ENCODE measurements at regions not wholly inside any gene's neighbourhood (a gene's known extent, or its start where the extent isn't known, plus 50 kb on each side); places are given as distances from the start of the nearest gene placed in this dataset.
A peak's percentile ranks its signal among the peaks of the same experiment; 100 is the strongest.
"Not testable (repeated sequence)": the region's sequence is repeated elsewhere in the genome, so short reads cannot be mapped to it uniquely, and the experiment has no call there.

- no peak for DNase-seq (ENCODE audit: low read depth, low spot score)
Measured at GRCh38 chr20:19834783-19835182, 76.7 kb downstream of the RIN2 start.

GRCh38 chr20:19835533-19836222 lies 77.6 kb downstream of the RIN2 start:
- no peak for DNase-seq (ENCODE audit: low read depth, low spot score)

- DNase-seq (ENCODE audit: low read depth, low spot score) = no peak
Measured at GRCh38 chr20:19838468-19838867, 80.4 kb downstream of the RIN2 start.

- no peak for DNase-seq (ENCODE audit: low read depth, low spot score)
Measured at GRCh38 chr20:19839053-19839452, 81.0 kb downstream of the RIN2 start.

- DNase-seq (ENCODE audit: low read depth, low spot score) = no peak
Measured at GRCh38 chr20:19840111-19840710, 82.2 kb downstream of the RIN2 start.

GRCh38 chr20:19841740-19842139 lies 83.7 kb downstream of the RIN2 start:
- DNase-seq (ENCODE audit: low read depth, low spot score) = no peak

GRCh38 chr20:19844850-19845249 lies 86.8 kb downstream of the RIN2 start:
- DNase-seq (ENCODE audit: low read depth, low spot score) = not testable (repeated sequence)

GRCh38 chr20:19847383-19847782 lies 89.3 kb downstream of the RIN2 start:
- no peak for DNase-seq (ENCODE audit: low read depth, low spot score)

- no peak for DNase-seq (ENCODE audit: low read depth, low spot score)
Measured at GRCh38 chr20:19849341-19850197, 91.5 kb downstream of the RIN2 start.

- DNase-seq (ENCODE audit: low read depth, low spot score) = no peak
Measured at GRCh38 chr20:19850198-19850533, 92.1 kb downstream of the RIN2 start.

GRCh38 chr20:19851861-19852260 lies 93.8 kb downstream of the RIN2 start:
- no peak for DNase-seq (ENCODE audit: low read depth, low spot score)

GRCh38 chr20:19855416-19855815 lies 97.4 kb downstream of the RIN2 start:
- no peak for DNase-seq (ENCODE audit: low read depth, low spot score)

- no peak for DNase-seq (ENCODE audit: low read depth, low spot score)
Measured at GRCh38 chr20:19858466-19859371, 100.7 kb downstream of the RIN2 start.

GRCh38 chr20:19859444-19859843 lies 101.4 kb downstream of the RIN2 start:
- DNase-seq (ENCODE audit: low read depth, low spot score) = no peak

- DNase-seq (ENCODE audit: low read depth, low spot score) = no peak
Measured at GRCh38 chr20:19860737-19861136, 102.7 kb downstream of the RIN2 start.

GRCh38 chr20:19861147-19861759 lies 103.2 kb downstream of the RIN2 start:
- no peak for DNase-seq (ENCODE audit: low read depth, low spot score)

- DNase-seq (ENCODE audit: low read depth, low spot score) = peak; percentile 61
Measured at GRCh38 chr20:19864130-19864529, 106.1 kb downstream of the RIN2 start.

GRCh38 chr20:19866070-19866469 lies 108.0 kb downstream of the RIN2 start:
- DNase-seq (ENCODE audit: low read depth, low spot score) = no peak

- DNase-seq (ENCODE audit: low read depth, low spot score) = no peak
Measured at GRCh38 chr20:19867074-19867473, 109.0 kb downstream of the RIN2 start.

GRCh38 chr20:19867940-19868371 lies 109.9 kb downstream of the RIN2 start:
- DNase-seq (ENCODE audit: low read depth, low spot score) = no peak

- DNase-seq (ENCODE audit: low read depth, low spot score) = no peak
Measured at GRCh38 chr20:19868441-19868840, 110.4 kb downstream of the RIN2 start.
